ENCODE measurements at regions not wholly inside any gene's neighbourhood (a gene's known extent, or its start where the extent isn't known, plus 50 kb on each side); places are given as distances from the start of the nearest gene placed in this dataset.

- TF ChIP-seq EZH2 (IDR thresholded peaks at IDR 0.05; ENCODE audit: insufficient read depth, low read length), result no peak
- TF ChIP-seq, protein P1, sequence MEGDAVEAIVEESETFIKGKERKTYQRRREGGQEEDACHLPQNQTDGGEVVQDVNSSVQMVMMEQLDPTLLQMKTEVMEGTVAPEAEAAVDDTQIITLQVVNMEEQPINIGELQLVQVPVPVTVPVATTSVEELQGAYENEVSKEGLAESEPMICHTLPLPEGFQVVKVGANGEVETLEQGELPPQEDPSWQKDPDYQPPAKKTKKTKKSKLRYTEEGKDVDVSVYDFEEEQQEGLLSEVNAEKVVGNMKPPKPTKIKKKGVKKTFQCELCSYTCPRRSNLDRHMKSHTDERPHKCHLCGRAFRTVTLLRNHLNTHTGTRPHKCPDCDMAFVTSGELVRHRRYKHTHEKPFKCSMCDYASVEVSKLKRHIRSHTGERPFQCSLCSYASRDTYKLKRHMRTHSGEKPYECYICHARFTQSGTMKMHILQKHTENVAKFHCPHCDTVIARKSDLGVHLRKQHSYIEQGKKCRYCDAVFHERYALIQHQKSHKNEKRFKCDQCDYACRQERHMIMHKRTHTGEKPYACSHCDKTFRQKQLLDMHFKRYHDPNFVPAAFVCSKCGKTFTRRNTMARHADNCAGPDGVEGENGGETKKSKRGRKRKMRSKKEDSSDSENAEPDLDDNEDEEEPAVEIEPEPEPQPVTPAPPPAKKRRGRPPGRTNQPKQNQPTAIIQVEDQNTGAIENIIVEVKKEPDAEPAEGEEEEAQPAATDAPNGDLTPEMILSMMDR (IDR thresholded peaks at IDR 0.05; ENCODE audit: insufficient read depth, low read depth, low read length), result no peak
- Mint-ChIP-seq H3K9me3 (ENCODE audit: unreplicated experiment) (no peaks in the 10 kb centered on the region), H3K27me3 (ENCODE audit: low read depth, unreplicated experiment) (no peaks in the 10 kb centered on the region), H3K4me1 (ENCODE audit: low read depth, unreplicated experiment) (peaks cover 24% of the 10 kb centered on the region), H3K36me3 (ENCODE audit: low read depth, unreplicated experiment) (no peaks in the 10 kb centered on the region), H3K27ac (ENCODE audit: unreplicated experiment) (no peak overlapping the region), H3K4me3 (ENCODE audit: unreplicated experiment) (no peak overlapping the region)
- H2AFZ ChIP-seq (ENCODE audit: low read depth, low read length), result no peak overlapping the region
- no peak overlapping the region for H3K27ac ChIP-seq (ENCODE audit: low read depth, low read length)
- no peaks in the 10 kb centered on the region for H4K20me1 ChIP-seq (ENCODE audit: insufficient read depth, low read length)
- H3K4me3 ChIP-seq (ENCODE audit: insufficient read depth, low read depth, low read length), result no peak overlapping the region
- H3K36me3 ChIP-seq (ENCODE audit: insufficient read depth, low read length), result no peaks in the 10 kb centered on the region
- no peak overlapping the region for H3K4me2 ChIP-seq (ENCODE audit: low read length)
- H3K27me3 ChIP-seq (ENCODE audit: insufficient read depth, low read length), result no peaks in the 10 kb centered on the region
- H3K4me1 ChIP-seq (ENCODE audit: insufficient read depth, low read length), result no peaks in the 10 kb centered on the region
- no peak overlapping the region for H3K9ac ChIP-seq (ENCODE audit: low read length)
- FAIRE-seq, result no peak
- H3K9me3 ChIP-seq (ENCODE audit: insufficient read depth, low read depth, low read length), result no peaks in the 10 kb centered on the region
- no peak for DNase-seq (ENCODE audit: low read depth)
- H3K79me2 ChIP-seq (ENCODE audit: insufficient read depth, low read length), result no peaks in the 10 kb centered on the region
Observed at GRCh38 chr14:26929361-26929760, 331.5 kb upstream of the NOVA1 start.

GRCh38 chr14:26930576-26930975, 332.7 kb upstream of the NOVA1 start:
- no peak overlapping the region for H3K4me3 ChIP-seq (ENCODE audit: insufficient read depth, low read depth, low read length)
- Mint-ChIP-seq H3K36me3 (ENCODE audit: low read depth, unreplicated experiment) (no peaks in the 10 kb centered on the region), H3K9me3 (ENCODE audit: unreplicated experiment) (no peaks in the 10 kb centered on the region), H3K27me3 (ENCODE audit: low read depth, unreplicated experiment) (no peaks in the 10 kb centered on the region), H3K4me3 (ENCODE audit: unreplicated experiment) (no peak overlapping the region), H3K27ac (ENCODE audit: unreplicated experiment) (no peak overlapping the region), H3K4me1 (ENCODE audit: low read depth, unreplicated experiment) (peaks cover 23% of the 10 kb centered on the region)
- no peaks in the 10 kb centered on the region for H3K27me3 ChIP-seq (ENCODE audit: insufficient read depth, low read length)
- no peaks in the 10 kb centered on the region for H3K4me1 ChIP-seq (ENCODE audit: insufficient read depth, low read length)
- H3K4me2 ChIP-seq (ENCODE audit: low read length), result no peak overlapping the region
- FAIRE-seq (no peak), DNase-seq (ENCODE audit: low read depth) (no peak)
- TF ChIP-seq, protein P1 (IDR thresholded peaks at IDR 0.05; ENCODE audit: insufficient read depth, low read depth, low read length), result no peak
- no peak for TF ChIP-seq EZH2 (IDR thresholded peaks at IDR 0.05; ENCODE audit: insufficient read depth, low read length)
- H2AFZ ChIP-seq (ENCODE audit: low read depth, low read length), result no peak overlapping the region
- no peak overlapping the region for H3K27ac ChIP-seq (ENCODE audit: low read depth, low read length)
- no peaks in the 10 kb centered on the region for H3K36me3 ChIP-seq (ENCODE audit: insufficient read depth, low read length)
- H3K9me3 ChIP-seq (ENCODE audit: insufficient read depth, low read depth, low read length), result no peaks in the 10 kb centered on the region
- no peaks in the 10 kb centered on the region for H3K79me2 ChIP-seq (ENCODE audit: insufficient read depth, low read length)
- no peak overlapping the region for H3K9ac ChIP-seq (ENCODE audit: low read length)
- H4K20me1 ChIP-seq (ENCODE audit: insufficient read depth, low read length), result no peaks in the 10 kb centered on the region

- TF ChIP-seq EZH2 (IDR thresholded peaks at IDR 0.05; ENCODE audit: insufficient read depth, low read length), result no peak
- TF ChIP-seq, protein P1 (IDR thresholded peaks at IDR 0.05; ENCODE audit: insufficient read depth, low read depth, low read length), result no peak
- FAIRE-seq (no peak), DNase-seq (ENCODE audit: low read depth) (no peak)
- no peak overlapping the region for H3K27ac ChIP-seq (ENCODE audit: low read depth, low read length)
- Mint-ChIP-seq H3K9me3 (ENCODE audit: unreplicated experiment) (no peaks in the 10 kb centered on the region), H3K27me3 (ENCODE audit: low read depth, unreplicated experiment) (no peaks in the 10 kb centered on the region), H3K27ac (ENCODE audit: unreplicated experiment) (no peak overlapping the region), H3K4me1 (ENCODE audit: low read depth, unreplicated experiment) (peaks cover 10% of the 10 kb centered on the region), H3K36me3 (ENCODE audit: low read depth, unreplicated experiment) (no peaks in the 10 kb centered on the region), H3K4me3 (ENCODE audit: unreplicated experiment) (no peak overlapping the region)
- no peak overlapping the region for H2AFZ ChIP-seq (ENCODE audit: low read depth, low read length)
- no peak overlapping the region for H3K4me2 ChIP-seq (ENCODE audit: low read length)
- no peaks in the 10 kb centered on the region for H3K79me2 ChIP-seq (ENCODE audit: insufficient read depth, low read length)
- no peaks in the 10 kb centered on the region for H3K9me3 ChIP-seq (ENCODE audit: insufficient read depth, low read depth, low read length)
- no peaks in the 10 kb centered on the region for H3K36me3 ChIP-seq (ENCODE audit: insufficient read depth, low read length)
- no peaks in the 10 kb centered on the region for H3K27me3 ChIP-seq (ENCODE audit: insufficient read depth, low read length)
- no peaks in the 10 kb centered on the region for H4K20me1 ChIP-seq (ENCODE audit: insufficient read depth, low read length)
- no peak overlapping the region for H3K4me3 ChIP-seq (ENCODE audit: insufficient read depth, low read depth, low read length)
- H3K9ac ChIP-seq (ENCODE audit: low read length), result no peak overlapping the region
- H3K4me1 ChIP-seq (ENCODE audit: insufficient read depth, low read length), result no peaks in the 10 kb centered on the region
Observed at GRCh38 chr14:26932606-26933005, 334.8 kb upstream of the NOVA1 start.
